Endothelial cell of umbilical vein (primary cell): ENCODE measurements at regions not wholly inside any gene's neighbourhood (a gene's known extent, or its start where the extent isn't known, plus 50 kb on each side); places are given as distances from the start of the nearest gene placed in this dataset.

Source experiments
- BruUV-seq: library from RNA; stranded (reverse); fragments of 400-500 nt; replicated peaks from 2 replicates; lab custom pipeline; 2021; lab: Mats Ljungman, UMichigan
- CTCF ChIA-PET: fragments of 300-600, 350-600 bp; sonication (Branson Sonifier 250); formaldehyde crosslinking; loops from one replicate; lab custom pipeline; 2021; ENCODE audit warnings: antibody characterized with exemption, inconsistent platforms; lab: Charles Lee
- POLR2A ChIA-PET: fragments of 300-600, 350-600 bp; sonication (Branson Sonifier 250); formaldehyde crosslinking; loops from one replicate; lab custom pipeline; 2021; ENCODE audit warnings: antibody characterized with exemption, inconsistent platforms; lab: Charles Lee
- DNase-seq: peaks from one replicate; pipeline ENCODE4 v3.0.0-alpha.2; 2011; ENCODE audit warnings: low read depth, low spot score
- FAIRE-seq: peaks from 2 replicates; lab custom pipeline; 2011; peaks lifted over from hg19 to GRCh38; lab: Jason Lieb, UNC
- H2AFZ ChIP-seq: 2 replicates; pipeline ENCODE4 v1.6.0; 2012; ENCODE audit warnings: low read depth, low read length, control low read depth, inconsistent platforms
- H3K27ac ChIP-seq: 2 replicates; pipeline ENCODE4 v1.5.1; 2011; ENCODE audit warnings: low read depth, mild to moderate bottlenecking, control low read depth, low read length, moderate library complexity; ENCODE audit not compliant: insufficient read depth
- H3K27me3 ChIP-seq, 2 experiments: 2 replicates each; pipeline versions ENCODE4 v1.6.0 to v1.6.1; 2011; ENCODE audit warnings: low read length in 2 of 2, mixed read lengths in 1 of 2; ENCODE audit not compliant: control insufficient read depth in 2 of 2, insufficient read depth in 2 of 2
- H3K36me3 ChIP-seq, 2 experiments: 2 replicates in 1 of 2; 3 replicates in 1 of 2; pipeline ENCODE4 v1.5.1; 2011; ENCODE audit warnings: low read length in 2 of 2, mild to moderate bottlenecking in 1 of 2, moderate library complexity in 1 of 2; ENCODE audit not compliant: control insufficient read depth in 2 of 2, insufficient read depth in 2 of 2; ENCODE audit errors: extremely low read depth in 1 of 2
- H3K4me1 ChIP-seq: 3 replicates; pipeline ENCODE4 v1.5.1; 2011; ENCODE audit warnings: mild to moderate bottlenecking, low read length; ENCODE audit not compliant: control insufficient read depth, insufficient read depth; ENCODE audit errors: extremely low read depth
- H3K4me2 ChIP-seq: 2 replicates; pipeline ENCODE4 v1.6.1; 2011; ENCODE audit warnings: low read length, control low read depth, mixed read lengths; ENCODE audit not compliant: insufficient read depth
- H3K4me3 ChIP-seq, 3 experiments: fragments of 200-600 bp in 1 of 3; sonication (generic), shearing (Covaris generic) in 1 of 3; replicated peaks in 1 of 3; 2 replicates each; pipeline ENCODE4 v1.5.1; 2011 to 2016; ENCODE audit warnings: control low read depth in 3 of 3, low read length in 3 of 3, mild to moderate bottlenecking in 2 of 3, inconsistent platforms in 1 of 3, low read depth in 1 of 3, moderate library complexity in 1 of 3; ENCODE audit not compliant: insufficient read depth in 1 of 3
- H3K79me2 ChIP-seq: 2 replicates; pipeline ENCODE4 v1.6.0; 2012; ENCODE audit warnings: low read length, inconsistent platforms; ENCODE audit not compliant: control insufficient read depth, insufficient read depth
- H3K9ac ChIP-seq: replicated peaks from 2 replicates; pipeline ENCODE3; 2011; ENCODE audit warnings: low read length, control low read depth; ENCODE audit not compliant: insufficient read depth; ENCODE audit errors: extremely low read depth
- H3K9me1 ChIP-seq: replicated peaks from 3 replicates; pipeline ENCODE4 v1.6.0; 2011; ENCODE audit warnings: mild to moderate bottlenecking, low read length; ENCODE audit not compliant: control insufficient read depth, insufficient read depth; ENCODE audit errors: extremely low read depth
- H3K9me3 ChIP-seq: replicated peaks from 2 replicates; pipeline ENCODE4 v1.5.1; 2012; ENCODE audit warnings: low read length, inconsistent platforms; ENCODE audit not compliant: control insufficient read depth, insufficient read depth
- H4K20me1 ChIP-seq: replicated peaks from 2 replicates; pipeline ENCODE3; 2011; ENCODE audit warnings: mild to moderate bottlenecking, low read length; ENCODE audit not compliant: control insufficient read depth, insufficient read depth; ENCODE audit errors: extremely low read depth
- CTCF ChIP-seq, 2 donors: IDR thresholded peaks; 1 replicate in 1 of 2; 2 replicates in 1 of 2; pipeline ENCODE4 v1.5.1; 2011; ENCODE audit warnings: low read length in 2 of 2, mild to moderate bottlenecking in 2 of 2, moderate library complexity in 2 of 2, control low read depth in 1 of 2, inconsistent platforms in 1 of 2, low read depth in 1 of 2; ENCODE audit not compliant: insufficient read depth in 1 of 2; ENCODE audit errors: extremely low read depth in 1 of 2
- EZH2 ChIP-seq: IDR thresholded peaks from 2 replicates; pipeline ENCODE4 v1.6.1; 2012; ENCODE audit warnings: borderline replicate concordance, low read depth, mild to moderate bottlenecking, moderate library complexity, low read length, inconsistent platforms; ENCODE audit not compliant: severe bottlenecking
- FOS ChIP-seq: IDR thresholded peaks from 2 replicates; pipeline ENCODE4 v1.6.1; 2011; ENCODE audit warnings: mild to moderate bottlenecking, low read length, moderate library complexity, borderline replicate concordance; ENCODE audit not compliant: insufficient read depth
- GATA2 ChIP-seq: IDR thresholded peaks from 2 replicates; pipeline ENCODE4 v1.7.0; 2011; ENCODE audit warnings: low read depth, mild to moderate bottlenecking, moderate library complexity, mixed read lengths, low read length; ENCODE audit not compliant: insufficient read length, insufficient read depth
- JUN ChIP-seq: IDR thresholded peaks from 2 replicates; pipeline ENCODE4 v1.6.1; 2011; ENCODE audit warnings: borderline replicate concordance, low read depth; ENCODE audit not compliant: insufficient read length, insufficient read depth
- MAX ChIP-seq: IDR thresholded peaks from 2 replicates; pipeline ENCODE4 v1.6.1; 2011; ENCODE audit not compliant: insufficient read depth, insufficient read length
- MYC ChIP-seq: IDR thresholded peaks from one replicate; pipeline ENCODE4 v1.6.1; 2011; ENCODE audit warnings: mild to moderate bottlenecking, low read depth, low read length
- POLR2A ChIP-seq: IDR thresholded peaks from 2 replicates; pipeline ENCODE4 v1.6.1; 2012; ENCODE audit warnings: low read depth, mild to moderate bottlenecking, control low read depth, low read length
- POLR2AphosphoS5 ChIP-seq: IDR thresholded peaks from 2 replicates; pipeline ENCODE4 v1.6.1; 2012; ENCODE audit warnings: low read depth, mild to moderate bottlenecking, control low read depth, low read length, moderate library complexity; ENCODE audit not compliant: insufficient read depth
- dilution Hi-C: fragments of 300-500 bp; cut with MboI; formaldehyde crosslinking; loops from one replicate; pipeline ENCODE4 v1.15.0; 2019; ENCODE audit warnings: low sequenced_read_pairs; ENCODE audit not compliant: extremely low pct_ligation_motif_present
- intact Hi-C: fragments of 100-400 bp; cut with micrococcal nuclease; formaldehyde crosslinking; loops from one replicate; pipeline ENCODE4 v1.10.0; 2022

GRCh38 chr1:98196012-98196411 lies 275.2 kb upstream of the DPYD start:
- Histone ChIP-seq H3K9ac (no peak overlapping the region), H3K4me2 (no peak overlapping the region), H3K4me1 (no peaks in the 10 kb centered on the region), H3K79me2 (no peaks in the 10 kb centered on the region), H3K9me1 (no peaks in the 10 kb centered on the region), H4K20me1 (no peaks in the 10 kb centered on the region), H3K9me3 (no peaks in the 10 kb centered on the region), H3K36me3 (no peaks in the 10 kb centered on the region), H3K27ac (no peak overlapping the region), H2AFZ (no peak overlapping the region), H3K4me3 (no peak overlapping the region), H3K27me3 (no peaks in the 10 kb centered on the region)
- DNase-seq (no peak), FAIRE-seq (no peak)
- dilution Hi-C loops (no loop called here), intact Hi-C loops (no loop called here)
- BruUV-seq = no TSS peak
- TF ChIP-seq MAX (no peak), CTCF (IDR thresholded peaks at IDR 0.05; ENCODE audit: extremely low read depth in 1 of 2, insufficient read depth in 1 of 2, low read depth in 1 of 2, low read length in 2 of 2) (no peak), MYC (no peak), POLR2AphosphoS5 (no peak), GATA2 (no peak), JUN (no peak), EZH2 (no peak), FOS (no peak), POLR2A (no peak)
- CTCF ChIA-PET = no interaction called here
- POLR2A ChIA-PET = no interaction called here
